ENCODE measurements at regions not wholly inside any gene's neighbourhood (a gene's known extent, or its start where the extent isn't known, plus 50 kb on each side); places are given as distances from the start of the nearest gene placed in this dataset.

DNA sequence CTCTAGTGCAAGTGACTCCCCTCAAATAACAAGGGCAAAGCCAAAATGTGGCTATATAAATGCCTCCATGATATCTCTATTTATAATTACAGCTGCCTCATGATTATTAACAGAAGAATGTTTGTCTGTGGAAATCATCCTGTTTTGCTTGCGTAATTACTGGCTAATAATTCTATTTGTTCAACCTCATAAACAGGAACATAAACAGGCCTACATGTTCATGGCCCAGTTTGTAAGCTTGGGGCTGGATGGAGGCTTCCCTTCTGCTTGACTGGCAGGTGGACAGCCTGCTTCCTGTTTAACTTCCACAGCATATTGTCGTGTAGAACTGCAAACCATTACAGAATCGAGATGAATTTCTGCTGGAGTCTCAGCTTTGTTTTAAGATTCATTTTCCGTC, 766.0 kb upstream of the MAP3K7 start:
- BruUV-seq (replicated peaks) = no TSS peak
- Mint-ChIP-seq H3K4me1 (ENCODE audit: low read depth, unreplicated experiment) (no peaks in the 10 kb centered on the region), H3K27me3 (ENCODE audit: insufficient read depth, unreplicated experiment) (no peaks in the 10 kb centered on the region), H3K27ac (ENCODE audit: unreplicated experiment) (no peak overlapping the region), H3K36me3 (ENCODE audit: insufficient read depth, unreplicated experiment) (no peaks in the 10 kb centered on the region), H3K9me3 (ENCODE audit: unreplicated experiment) (no peaks in the 10 kb centered on the region), H3K4me3 (ENCODE audit: unreplicated experiment) (no peak overlapping the region)
- Histone ChIP-seq H3K4me3 (ENCODE audit: low read depth, low read length) (no peak overlapping the region), H3K4me1 (no peaks in the 10 kb centered on the region), H3K36me3 (ENCODE audit: control insufficient read depth, insufficient read depth, low read length) (no peaks in the 10 kb centered on the region), H3K27me3 (replicated peaks; ENCODE audit: control insufficient read depth, insufficient read depth, low read length) (no peaks in the 10 kb centered on the region), H3K9me3 (no peaks in the 10 kb centered on the region)
- intact Hi-C loops (cut with micrococcal nuclease; ENCODE audit: unreplicated experiment) = no loop called here
- DNase-seq = no peak
- no peak for TF ChIP-seq CTCF (IDR thresholded peaks at IDR 0.05; ENCODE audit: insufficient read depth in 1 of 2, low read depth in 1 of 2, low read length in 1 of 2, severe bottlenecking in 1 of 2, unreplicated experiment in 1 of 2)
- ChIA-PET POLR2A (no interaction called here), CTCF (no interaction called here)

DNA sequence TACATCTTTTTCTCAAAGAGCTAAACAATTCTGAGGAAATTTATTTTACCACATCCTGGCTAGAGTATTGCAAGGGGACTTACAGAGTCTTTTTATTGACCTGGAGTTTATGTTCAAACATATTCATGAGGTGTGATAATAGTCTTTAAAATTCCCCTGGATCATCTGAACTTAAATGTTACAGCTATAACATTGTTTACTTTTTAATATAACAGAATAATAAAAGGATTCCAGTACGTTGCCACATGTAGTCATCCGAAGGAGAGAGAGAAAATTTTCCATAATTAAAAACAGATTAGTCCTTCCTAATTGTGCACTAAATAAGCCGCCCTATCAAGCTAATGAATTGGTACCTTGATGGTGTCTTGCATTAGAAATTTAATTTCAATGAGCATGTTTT, 765.4 kb upstream of the MAP3K7 start:
- TF ChIP-seq CTCF (IDR thresholded peaks at IDR 0.05; ENCODE audit: insufficient read depth in 1 of 2, low read depth in 1 of 2, low read length in 1 of 2, severe bottlenecking in 1 of 2, unreplicated experiment in 1 of 2) = no peak
- Mint-ChIP-seq H3K4me1 (ENCODE audit: low read depth, unreplicated experiment) (no peaks in the 10 kb centered on the region), H3K9me3 (ENCODE audit: unreplicated experiment) (no peaks in the 10 kb centered on the region), H3K4me3 (ENCODE audit: unreplicated experiment) (no peak overlapping the region), H3K27me3 (ENCODE audit: insufficient read depth, unreplicated experiment) (no peaks in the 10 kb centered on the region), H3K27ac (ENCODE audit: unreplicated experiment) (no peak overlapping the region), H3K36me3 (ENCODE audit: insufficient read depth, unreplicated experiment) (no peaks in the 10 kb centered on the region)
- Histone ChIP-seq H3K27me3 (replicated peaks; ENCODE audit: control insufficient read depth, insufficient read depth, low read length) (no peaks in the 10 kb centered on the region), H3K9me3 (no peaks in the 10 kb centered on the region), H3K4me3 (ENCODE audit: low read depth, low read length) (no peak overlapping the region), H3K36me3 (ENCODE audit: control insufficient read depth, insufficient read depth, low read length) (no peaks in the 10 kb centered on the region), H3K4me1 (no peaks in the 10 kb centered on the region)
- BruUV-seq (replicated peaks) = no TSS peak
- no peak for DNase-seq
- CTCF ChIA-PET = no interaction called here
- POLR2A ChIA-PET = no interaction called here
- intact Hi-C loops (cut with micrococcal nuclease; ENCODE audit: unreplicated experiment) = no loop called here

- BruUV-seq (replicated peaks) = no TSS peak
- Histone ChIP-seq H3K36me3 (ENCODE audit: control insufficient read depth, insufficient read depth, low read length) (no peaks in the 10 kb centered on the region), H3K27me3 (replicated peaks; ENCODE audit: control insufficient read depth, insufficient read depth, low read length) (no peaks in the 10 kb centered on the region), H3K4me1 (no peaks in the 10 kb centered on the region), H3K9me3 (no peaks in the 10 kb centered on the region), H3K4me3 (ENCODE audit: low read depth, low read length) (no peak overlapping the region)
- H3K27ac Mint-ChIP-seq (ENCODE audit: unreplicated experiment) = no peak overlapping the region
- intact Hi-C loops (cut with micrococcal nuclease; ENCODE audit: unreplicated experiment) = no loop called here
- no peak for TF ChIP-seq CTCF (IDR thresholded peaks at IDR 0.05; ENCODE audit: insufficient read depth in 1 of 2, low read depth in 1 of 2, low read length in 1 of 2, severe bottlenecking in 1 of 2, unreplicated experiment in 1 of 2)
- POLR2A ChIA-PET = no interaction called here
- no peaks in the 10 kb centered on the region for H3K4me1 Mint-ChIP-seq (ENCODE audit: low read depth, unreplicated experiment)
- H3K9me3 Mint-ChIP-seq (ENCODE audit: unreplicated experiment) = no peaks in the 10 kb centered on the region
- H3K27me3 Mint-ChIP-seq (ENCODE audit: insufficient read depth, unreplicated experiment) = no peaks in the 10 kb centered on the region
- H3K36me3 Mint-ChIP-seq (ENCODE audit: insufficient read depth, unreplicated experiment) = no peaks in the 10 kb centered on the region
- DNase-seq = no peak
- no peak overlapping the region for H3K4me3 Mint-ChIP-seq (ENCODE audit: unreplicated experiment)
- CTCF ChIA-PET = no interaction called here
These were observed 763.5 kb upstream of the MAP3K7 start for GRCh38 chr6:91350146-91350908.

Data from Caco-2 (cell line).